Ectodermal cell (in vitro differentiated cells): ENCODE measurements at regions not wholly inside any gene's neighbourhood (a gene's known extent, or its start where the extent isn't known, plus 50 kb on each side); places are given as distances from the start of the nearest gene placed in this dataset.

Experiments used
- H3K27ac ChIP-seq: 2 replicates; pipeline ENCODE4 v1.7.0; 2013; ENCODE audit warnings: mild to moderate bottlenecking, low read depth, low read length; ENCODE audit not compliant: insufficient read depth, poor library complexity, severe bottlenecking
- H3K27me3 ChIP-seq: 2 replicates; pipeline ENCODE4 v1.7.0; 2013; ENCODE audit warnings: mild to moderate bottlenecking, low read length; ENCODE audit not compliant: insufficient read depth, control insufficient read depth, poor library complexity, severe bottlenecking
- H3K36me3 ChIP-seq: one replicate; pipeline ENCODE4 v1.7.0; 2013; ENCODE audit warnings: low read length; ENCODE audit not compliant: control insufficient read depth, insufficient read depth
- H3K4me1 ChIP-seq: one replicate; pipeline ENCODE4 v1.7.0; 2013; ENCODE audit warnings: low read length; ENCODE audit not compliant: control insufficient read depth, insufficient read depth
- H3K4me3 ChIP-seq: 2 replicates; pipeline ENCODE4 v1.7.0; 2013; ENCODE audit warnings: low read depth, low read length, control low read depth; ENCODE audit not compliant: insufficient read depth
- H3K9me3 ChIP-seq: 2 replicates; pipeline ENCODE4 v1.7.0; 2013; ENCODE audit warnings: mild to moderate bottlenecking, low read length, moderate library complexity; ENCODE audit not compliant: control insufficient read depth
- WGBS, 2 experiments: methylation state at CpG; one replicate each; pipeline ENCODE4 v1.1.7; 2013; ENCODE audit warnings: missing lambda C conversion rate in 2 of 2; 5-methylcytosine and 5-hydroxymethylcytosine counted together

DNA sequence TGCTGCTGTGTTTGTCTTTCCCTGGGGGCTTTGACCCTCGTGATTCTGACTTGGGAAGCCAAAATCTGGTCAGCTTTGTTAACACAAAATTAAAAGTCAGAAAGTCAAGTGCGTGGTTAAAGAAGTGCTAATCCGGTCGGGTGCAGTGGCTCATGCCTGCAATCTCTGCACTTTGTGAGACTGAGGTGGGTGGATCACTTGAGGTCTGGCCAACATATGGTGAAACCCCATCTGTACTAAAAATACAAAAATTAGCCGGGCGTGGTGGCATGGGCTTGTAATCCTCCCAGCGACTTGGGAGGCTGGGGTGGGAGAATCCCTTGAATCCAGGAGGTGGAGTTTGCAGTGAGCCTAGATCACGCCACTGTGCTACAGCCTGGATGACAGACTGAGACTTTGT lies 844.6 kb downstream of the VRK1 start:
- Histone ChIP-seq H3K9me3 (no peaks in the 10 kb centered on the region), H3K27ac (no peak overlapping the region), H3K4me3 (no peak overlapping the region), H3K36me3 (no peaks in the 10 kb centered on the region), H3K27me3 (no peaks in the 10 kb centered on the region), H3K4me1 (no peaks in the 10 kb centered on the region)
- WGBS, 2 experiments: 86 to 89% methylated on average over 8 of the region's 8 CpGs

DNA sequence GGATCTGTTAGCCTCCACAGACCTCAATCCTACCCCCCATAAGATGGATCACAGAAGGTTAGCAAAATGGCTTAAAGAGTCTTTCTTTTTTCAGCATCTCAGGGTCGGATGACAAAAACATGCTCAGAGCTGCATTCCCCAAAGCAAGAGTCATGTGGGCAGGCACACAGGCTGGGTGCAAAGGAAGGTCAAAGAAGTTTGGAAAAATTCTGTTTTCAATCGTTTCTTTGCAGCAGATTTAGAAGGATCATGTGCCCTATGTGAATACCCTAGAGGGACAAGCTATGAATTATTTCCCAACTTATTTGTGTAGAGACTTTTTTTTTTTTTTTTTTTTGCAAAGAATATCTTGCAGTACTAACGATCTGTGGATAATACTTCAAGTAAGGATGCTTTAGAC lies 845.4 kb downstream of the VRK1 start:
- Histone ChIP-seq H3K27ac (no peak overlapping the region), H3K36me3 (no peaks in the 10 kb centered on the region), H3K27me3 (no peaks in the 10 kb centered on the region), H3K4me1 (no peaks in the 10 kb centered on the region), H3K4me3 (no peak overlapping the region), H3K9me3 (no peaks in the 10 kb centered on the region)
- 82 to 93% methylated on average over 3 of the region's 3 CpGs for WGBS, 2 experiments

DNA sequence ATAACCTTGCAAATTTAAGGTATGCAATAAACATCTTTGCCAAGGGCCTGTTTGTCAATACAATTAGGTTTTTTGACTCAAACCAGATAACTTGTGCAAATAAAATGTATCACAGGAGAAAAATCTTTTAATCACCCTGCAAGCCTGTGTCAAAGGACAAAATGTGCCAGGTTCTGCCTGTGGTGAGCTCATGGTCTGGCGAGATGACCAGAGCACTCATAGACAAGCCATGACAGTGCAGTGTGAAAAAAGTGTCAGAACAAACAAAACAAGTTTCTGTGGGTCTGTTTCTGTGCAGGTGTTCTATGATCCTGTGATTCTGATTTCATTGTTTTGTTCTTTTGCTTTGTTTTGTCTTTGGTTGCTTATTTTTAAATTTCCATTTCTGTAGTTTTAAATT lies 847.2 kb downstream of the VRK1 start:
- H3K9me3 ChIP-seq: no peaks in the 10 kb centered on the region
- no peak overlapping the region for H3K27ac ChIP-seq
- no peak overlapping the region for H3K4me3 ChIP-seq
- H3K4me1 ChIP-seq: no peaks in the 10 kb centered on the region
- 90 to 92% methylated on average over 1 of the region's 1 CpG for WGBS, 2 experiments
- no peaks in the 10 kb centered on the region for H3K36me3 ChIP-seq
- H3K27me3 ChIP-seq: no peaks in the 10 kb centered on the region

DNA sequence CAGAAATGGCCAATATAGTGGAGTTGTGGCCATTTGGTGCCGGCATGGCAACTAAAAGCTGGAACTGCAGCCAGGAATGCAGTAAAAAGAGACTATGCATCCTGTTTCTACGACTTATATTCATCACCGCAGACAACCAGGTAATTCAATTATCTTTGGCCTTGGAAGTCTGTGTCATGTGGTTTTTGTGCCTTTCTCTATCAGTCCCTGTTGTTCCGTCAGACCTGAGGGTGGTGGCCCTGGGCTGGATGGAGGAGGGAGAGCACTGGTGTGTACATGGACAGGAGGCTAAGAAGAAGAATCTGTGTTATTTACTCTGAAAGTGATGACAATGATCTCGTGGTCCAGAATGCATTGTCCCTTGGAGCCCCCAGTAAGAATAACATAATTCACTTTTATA lies 852.6 kb downstream of the VRK1 start:
- no peak overlapping the region for H3K4me3 ChIP-seq
- no peaks in the 10 kb centered on the region for H3K27me3 ChIP-seq
- H3K9me3 ChIP-seq: no peaks in the 10 kb centered on the region
- no peak overlapping the region for H3K27ac ChIP-seq
- H3K36me3 ChIP-seq: no peaks in the 10 kb centered on the region
- WGBS, 2 experiments: 93 to 95% methylated on average over 5 of the region's 5 CpGs
- peaks cover under 1% of the 10 kb centered on the region for H3K4me1 ChIP-seq

- no peaks in the 10 kb centered on the region for H3K9me3 ChIP-seq
- peaks cover 6% of the 10 kb centered on the region for H3K4me1 ChIP-seq
- no peak overlapping the region for H3K4me3 ChIP-seq
- H3K36me3 ChIP-seq: no peaks in the 10 kb centered on the region
- no peaks in the 10 kb centered on the region for H3K27me3 ChIP-seq
- WGBS, 2 experiments: 53 to 56% methylated on average over 5 of the region's 5 CpGs
- no peak overlapping the region for H3K27ac ChIP-seq
Observed at GRCh38 chr14:97655169-97655948, 858.2 kb downstream of the VRK1 start.

GRCh38 chr14:97657609-97658008 lies 860.4 kb downstream of the VRK1 start:
- H3K27ac ChIP-seq: no peak overlapping the region
- H3K36me3 ChIP-seq: no peaks in the 10 kb centered on the region
- no peaks in the 10 kb centered on the region for H3K27me3 ChIP-seq
- no peak overlapping the region for H3K4me3 ChIP-seq
- H3K9me3 ChIP-seq: no peaks in the 10 kb centered on the region
- WGBS, 2 experiments: 86 to 89% methylated on average over 2 of the region's 2 CpGs
- H3K4me1 ChIP-seq: peaks cover 6% of the 10 kb centered on the region

DNA sequence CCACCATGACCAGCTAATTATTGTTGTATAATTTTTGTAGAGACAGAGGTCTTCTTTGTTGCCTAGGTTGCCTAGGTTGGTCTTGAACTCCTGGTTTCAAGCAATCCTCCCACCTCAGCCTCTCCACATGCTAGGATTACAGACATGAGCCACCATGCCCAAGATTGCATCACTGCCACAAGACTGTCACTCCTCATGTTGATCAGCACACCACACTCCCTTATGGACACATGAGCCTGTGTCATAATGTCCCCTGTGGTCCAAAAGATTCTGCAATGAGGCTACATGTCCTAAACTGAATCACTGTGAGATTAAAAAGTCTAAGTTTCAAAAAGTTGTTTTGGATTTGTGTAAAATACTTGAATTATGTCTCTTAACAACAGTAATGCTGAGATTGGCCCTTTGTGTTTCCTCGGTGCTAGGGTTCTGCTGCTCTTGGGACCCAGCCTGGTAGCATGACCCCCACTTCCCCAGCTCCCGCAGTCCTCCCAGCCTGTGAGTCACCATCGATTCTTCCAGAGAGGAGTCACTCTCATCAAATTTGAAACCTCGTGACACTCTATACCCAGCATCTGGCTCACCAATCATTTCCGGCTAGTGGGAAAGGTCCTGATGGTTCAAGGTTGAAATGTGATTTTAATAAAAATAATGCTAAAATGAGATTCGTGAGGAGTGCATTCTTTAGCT lies 890.9 kb downstream of the VRK1 start:
- no peaks in the 10 kb centered on the region for H3K4me1 ChIP-seq
- WGBS, 2 experiments: 92 to 94% methylated on average over 6 of the region's 6 CpGs
- no peaks in the 10 kb centered on the region for H3K9me3 ChIP-seq
- H3K4me3 ChIP-seq: no peak overlapping the region
- no peaks in the 10 kb centered on the region for H3K27me3 ChIP-seq
- H3K36me3 ChIP-seq: no peaks in the 10 kb centered on the region
- no peak overlapping the region for H3K27ac ChIP-seq

GRCh38 chr14:97688631-97689336 lies 891.6 kb downstream of the VRK1 start:
- Histone ChIP-seq H3K9me3 (no peaks in the 10 kb centered on the region), H3K27me3 (no peaks in the 10 kb centered on the region), H3K4me3 (no peak overlapping the region), H3K4me1 (no peaks in the 10 kb centered on the region), H3K27ac (no peak overlapping the region), H3K36me3 (no peaks in the 10 kb centered on the region)
- 92 to 94% methylated on average over 10 of the region's 11 CpGs for WGBS, 2 experiments

DNA sequence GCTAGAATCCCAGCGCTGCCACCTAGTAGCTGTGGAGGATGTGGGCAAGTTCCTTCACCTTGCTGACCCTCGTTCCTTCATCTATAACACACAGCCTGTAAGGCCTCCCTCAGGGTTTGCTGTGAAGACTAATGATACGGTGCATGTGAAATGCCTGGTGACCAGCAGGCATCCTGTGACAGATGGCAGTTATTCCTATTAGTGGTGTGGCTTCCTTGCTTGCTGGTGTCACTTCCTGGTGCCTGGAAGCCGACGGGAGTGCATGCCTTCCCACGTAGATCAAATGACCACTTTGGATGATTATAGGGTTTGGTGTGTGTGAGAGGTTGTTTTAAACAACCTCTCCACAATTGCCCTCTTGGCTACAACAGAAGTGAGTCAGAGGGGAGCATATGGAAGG lies 894.9 kb downstream of the VRK1 start:
- H3K9me3 ChIP-seq: no peaks in the 10 kb centered on the region
- no peaks in the 10 kb centered on the region for H3K36me3 ChIP-seq
- WGBS, 2 experiments: 94% methylated on average over 6 of the region's 6 CpGs

GRCh38 chr14:97695456-97695981 lies 898.3 kb downstream of the VRK1 start:
- Histone ChIP-seq H3K4me3 (no peak overlapping the region), H3K36me3 (no peaks in the 10 kb centered on the region), H3K27ac (no peak overlapping the region), H3K4me1 (no peaks in the 10 kb centered on the region), H3K9me3 (peaks cover 2% of the 10 kb centered on the region), H3K27me3 (no peaks in the 10 kb centered on the region)
- WGBS, 2 experiments: 89 to 94% methylated on average over 5 of the region's 5 CpGs

More for the DNA sequence above, 894.9 kb downstream of the VRK1 start:
- Histone ChIP-seq H3K4me1 (no peaks in the 10 kb centered on the region), H3K27ac (no peak overlapping the region), H3K4me3 (no peak overlapping the region), H3K27me3 (no peaks in the 10 kb centered on the region)
